ENCODE measurements at regions not wholly inside any gene's neighbourhood (a gene's known extent, or its start where the extent isn't known, plus 50 kb on each side); places are given as distances from the start of the nearest gene placed in this dataset.

DNA sequence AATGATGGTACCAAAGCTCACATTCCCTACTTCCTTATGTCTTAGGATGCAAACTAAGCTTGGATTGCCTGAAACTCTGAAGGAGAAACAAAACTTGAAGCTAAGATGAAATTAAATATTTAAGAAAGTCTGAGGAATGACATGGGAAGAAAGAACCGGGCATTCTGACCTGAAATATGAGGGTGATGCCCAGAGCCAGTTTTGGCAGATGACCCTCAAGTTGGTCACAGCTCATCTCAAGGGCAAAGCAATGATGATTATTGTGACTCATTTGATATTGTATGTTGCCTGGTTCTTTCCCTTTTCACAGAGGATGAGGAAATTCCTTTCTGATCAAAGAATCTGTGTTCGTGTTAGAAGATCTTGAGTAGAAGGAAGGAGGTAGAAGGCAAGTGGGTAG lies 96.0 kb upstream of the NHS start:
- peaks cover 4% of the 10 kb centered on the region for H3K27me3 Mint-ChIP-seq
- no peak for ATAC-seq (ENCODE audit: low read depth in 2 of 2)

DNA sequence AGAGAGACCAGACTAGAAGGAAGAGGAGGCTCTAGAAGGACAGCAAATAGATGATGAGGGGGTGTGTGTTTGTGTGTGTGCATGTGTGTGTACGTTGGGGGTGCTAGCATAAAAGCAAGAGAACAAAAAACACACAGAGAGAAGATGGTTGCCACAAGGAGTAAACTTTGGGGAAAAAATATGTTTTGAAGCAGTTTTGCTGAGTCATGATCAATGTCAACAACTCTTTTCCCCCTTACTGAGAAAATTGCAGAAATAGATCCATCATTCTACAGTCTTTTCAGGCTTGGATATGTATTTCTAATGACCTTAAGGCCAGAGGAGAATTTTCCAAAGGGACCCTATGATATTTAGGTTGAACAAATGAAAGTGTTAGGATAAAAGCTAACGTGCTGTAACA lies 89.0 kb upstream of the NHS start:
- H3K27me3 Mint-ChIP-seq = no peaks in the 10 kb centered on the region
- DNase-seq = no peak
- H3K4me3 Mint-ChIP-seq = no peak overlapping the region
- H3K27me3 ChIP-seq (ENCODE audit: control insufficient read depth, insufficient read depth, low read length) = no peaks in the 10 kb centered on the region
- no peaks in the 10 kb centered on the region for H3K4me1 ChIP-seq (ENCODE audit: control insufficient read depth, insufficient read depth, low read length, poor library complexity, severe bottlenecking)
- no peaks in the 10 kb centered on the region for H3K36me3 Mint-ChIP-seq
- no peaks in the 10 kb centered on the region for H3K9me3 ChIP-seq (ENCODE audit: control insufficient read depth in 2 of 2, low read length in 2 of 2)
- H3K4me1 Mint-ChIP-seq = no peaks in the 10 kb centered on the region
- no peaks in the 10 kb centered on the region for H3K36me3 ChIP-seq (ENCODE audit: control insufficient read depth, insufficient read depth, low read length)
- H3K4me3 ChIP-seq (ENCODE audit: low read depth, low read length) = no peak overlapping the region
- peaks cover 0 to 6% (median 0%) of the 10 kb centered on the region in 7 donors for H3K9me3 Mint-ChIP-seq
- no peak overlapping the region for H3K27ac ChIP-seq (ENCODE audit: insufficient read depth, low read length, poor library complexity, severe bottlenecking)
- ATAC-seq (ENCODE audit: low read depth in 2 of 2) = no peak
- no peak overlapping the region for H3K27ac Mint-ChIP-seq

More for the DNA sequence above, 96.0 kb upstream of the NHS start:
- Mint-ChIP-seq H3K9me3 (peaks cover 0 to 3% (median 0%) of the 10 kb centered on the region in 7 donors), H3K4me3 (no peak overlapping the region), H3K36me3 (no peaks in the 10 kb centered on the region), H3K27ac (no peak overlapping the region), H3K4me1 (no peaks in the 10 kb centered on the region)
- Histone ChIP-seq H3K4me3 (ENCODE audit: low read depth, low read length) (no peak overlapping the region), H3K4me1 (ENCODE audit: control insufficient read depth, insufficient read depth, low read length, poor library complexity, severe bottlenecking) (no peaks in the 10 kb centered on the region), H3K9me3 (ENCODE audit: control insufficient read depth in 2 of 2, low read length in 2 of 2) (no peaks in the 10 kb centered on the region), H3K27ac (ENCODE audit: insufficient read depth, low read length, poor library complexity, severe bottlenecking) (no peak overlapping the region), H3K36me3 (ENCODE audit: control insufficient read depth, insufficient read depth, low read length) (no peaks in the 10 kb centered on the region), H3K27me3 (ENCODE audit: control insufficient read depth, insufficient read depth, low read length) (no peaks in the 10 kb centered on the region)
- DNase-seq = no peak

DNA sequence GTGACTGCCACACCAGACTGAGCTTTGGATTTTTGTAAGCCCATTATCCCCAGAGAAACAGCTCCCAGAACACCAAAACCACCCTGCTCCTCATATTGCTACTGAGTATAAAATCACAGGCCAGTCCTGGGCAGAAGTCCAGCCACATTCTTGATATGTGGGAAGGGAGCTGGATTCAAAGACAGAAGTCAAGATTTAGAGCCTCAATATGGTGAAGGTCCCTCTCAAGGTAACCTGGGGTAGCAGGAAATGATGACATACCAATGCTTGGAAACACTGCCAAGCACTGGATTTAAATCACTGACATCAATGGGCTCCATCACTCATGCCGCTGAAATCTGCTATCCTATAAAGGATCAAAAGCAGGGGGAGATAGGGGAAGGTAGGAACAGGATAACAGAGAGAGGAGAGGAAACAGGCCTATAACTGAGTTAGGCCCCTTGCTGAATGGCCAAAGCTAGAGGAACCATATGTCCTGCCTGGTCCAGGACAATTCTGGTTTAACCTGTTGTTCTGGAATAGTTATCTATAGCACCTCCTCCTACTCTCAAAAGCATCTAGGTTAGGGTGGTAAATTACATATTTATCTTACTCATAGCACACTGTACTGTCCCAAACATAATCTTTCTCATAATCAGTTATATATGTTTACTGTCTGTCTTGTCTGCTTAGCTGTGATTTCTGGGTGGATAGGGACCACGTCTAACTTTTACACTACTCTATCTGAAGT lies 83.7 kb upstream of the NHS start:
- Histone ChIP-seq H3K4me3 (ENCODE audit: low read depth, low read length) (no peak overlapping the region), H3K36me3 (ENCODE audit: control insufficient read depth, insufficient read depth, low read length) (no peaks in the 10 kb centered on the region), H3K27me3 (ENCODE audit: control insufficient read depth, insufficient read depth, low read length) (no peaks in the 10 kb centered on the region), H3K9me3 (ENCODE audit: control insufficient read depth in 2 of 2, low read length in 2 of 2) (no peaks in the 10 kb centered on the region), H3K4me1 (ENCODE audit: control insufficient read depth, insufficient read depth, low read length, poor library complexity, severe bottlenecking) (no peaks in the 10 kb centered on the region), H3K27ac (ENCODE audit: insufficient read depth, low read length, poor library complexity, severe bottlenecking) (no peak overlapping the region)
- no peak overlapping the region for H3K4me3 Mint-ChIP-seq
- H3K27ac Mint-ChIP-seq = no peak overlapping the region
- H3K27me3 Mint-ChIP-seq = no peaks in the 10 kb centered on the region
- H3K9me3 Mint-ChIP-seq = peaks cover 0 to 6% (median 1%) of the 10 kb centered on the region in 7 donors
- ATAC-seq (ENCODE audit: low read depth in 2 of 2) = no peak
- H3K36me3 Mint-ChIP-seq = no peaks in the 10 kb centered on the region
- no peak for DNase-seq
- H3K4me1 Mint-ChIP-seq = no peaks in the 10 kb centered on the region

DNA sequence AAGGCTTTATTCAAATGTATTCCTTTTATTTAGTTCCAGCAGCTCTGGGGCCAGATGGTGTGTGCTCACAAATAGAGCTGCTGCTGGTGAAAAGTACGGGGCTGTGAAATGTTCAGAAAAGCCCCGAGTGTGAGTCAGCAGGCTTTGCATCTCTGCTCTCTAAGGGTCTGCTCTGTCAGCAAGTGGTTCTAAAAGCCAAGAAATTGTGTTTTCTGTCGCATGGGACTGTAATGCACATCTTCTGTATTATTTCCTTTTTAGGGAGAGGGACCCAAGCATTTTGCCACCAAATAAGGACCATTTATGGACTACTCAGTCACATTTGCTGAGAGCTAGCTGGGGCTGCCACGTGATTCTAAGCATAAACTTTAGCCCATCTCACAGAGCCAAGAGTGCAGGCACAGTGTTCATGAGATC lies 82.9 kb upstream of the NHS start:
- DNase-seq (no peak), ATAC-seq (ENCODE audit: low read depth in 2 of 2) (no peak)
- Mint-ChIP-seq H3K27me3 (no peaks in the 10 kb centered on the region), H3K4me1 (no peaks in the 10 kb centered on the region), H3K9me3 (peaks cover 0 to 7% (median 1%) of the 10 kb centered on the region in 7 donors), H3K27ac (no peak overlapping the region), H3K4me3 (no peak overlapping the region), H3K36me3 (no peaks in the 10 kb centered on the region)
- Histone ChIP-seq H3K4me1 (ENCODE audit: control insufficient read depth, insufficient read depth, low read length, poor library complexity, severe bottlenecking) (no peaks in the 10 kb centered on the region), H3K27ac (ENCODE audit: insufficient read depth, low read length, poor library complexity, severe bottlenecking) (no peak overlapping the region), H3K36me3 (ENCODE audit: control insufficient read depth, insufficient read depth, low read length) (no peaks in the 10 kb centered on the region), H3K4me3 (ENCODE audit: low read depth, low read length) (no peak overlapping the region), H3K27me3 (ENCODE audit: control insufficient read depth, insufficient read depth, low read length) (no peaks in the 10 kb centered on the region), H3K9me3 (ENCODE audit: control insufficient read depth in 2 of 2, low read length in 2 of 2) (no peaks in the 10 kb centered on the region)

DNA sequence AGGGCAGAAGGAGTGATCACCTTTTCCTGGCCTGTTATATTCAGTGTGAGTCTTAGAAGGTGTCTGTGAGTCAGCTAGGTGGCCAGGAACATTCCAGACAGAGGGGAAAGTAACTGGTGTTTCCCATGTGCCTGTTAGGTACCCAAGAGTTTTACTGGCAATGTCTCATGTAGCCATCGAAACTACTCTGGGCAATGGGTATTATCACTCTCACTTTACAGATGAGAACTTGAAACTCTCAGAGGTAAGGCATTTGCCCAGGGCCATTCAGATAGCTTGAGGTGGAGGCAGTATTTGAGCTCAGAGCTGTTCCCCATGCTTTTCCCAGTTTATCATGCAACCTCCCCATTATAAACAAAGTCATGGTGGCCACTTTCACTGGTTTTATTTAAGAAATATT lies 80.4 kb upstream of the NHS start:
- peaks cover 0 to 6% (median 0%) of the 10 kb centered on the region in 7 donors for H3K9me3 Mint-ChIP-seq
- Histone ChIP-seq H3K27ac (ENCODE audit: insufficient read depth, low read length, poor library complexity, severe bottlenecking) (no peak overlapping the region), H3K36me3 (ENCODE audit: control insufficient read depth, insufficient read depth, low read length) (no peaks in the 10 kb centered on the region), H3K27me3 (ENCODE audit: control insufficient read depth, insufficient read depth, low read length) (no peaks in the 10 kb centered on the region), H3K4me3 (ENCODE audit: low read depth, low read length) (no peak overlapping the region), H3K4me1 (ENCODE audit: control insufficient read depth, insufficient read depth, low read length, poor library complexity, severe bottlenecking) (no peaks in the 10 kb centered on the region), H3K9me3 (ENCODE audit: control insufficient read depth in 2 of 2, low read length in 2 of 2) (no peaks in the 10 kb centered on the region)
- H3K27ac Mint-ChIP-seq = no peak overlapping the region
- no peak overlapping the region for H3K4me3 Mint-ChIP-seq
- ATAC-seq (ENCODE audit: low read depth in 2 of 2) (no peak), DNase-seq (no peak)
- H3K27me3 Mint-ChIP-seq = no peaks in the 10 kb centered on the region
- no peaks in the 10 kb centered on the region for H3K4me1 Mint-ChIP-seq
- H3K36me3 Mint-ChIP-seq = no peaks in the 10 kb centered on the region

DNA sequence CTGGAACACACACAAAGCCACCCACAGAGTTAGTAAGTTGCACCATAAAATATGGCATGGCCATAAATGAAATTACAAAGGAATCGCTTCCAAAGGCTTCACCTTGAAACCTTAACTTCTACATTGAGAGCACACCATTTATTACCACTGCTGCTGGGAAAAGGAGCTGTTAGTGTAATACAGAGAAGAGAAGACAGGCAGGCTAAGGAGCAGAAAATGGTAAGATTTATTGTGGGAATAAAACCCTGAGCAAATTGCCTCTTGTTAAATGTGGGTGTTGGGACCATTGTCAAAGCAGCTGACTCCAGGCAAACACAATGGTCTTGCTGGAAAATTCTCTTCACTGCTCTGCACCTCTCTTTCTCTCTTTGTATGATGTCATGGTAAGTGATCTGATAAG lies 79.2 kb upstream of the NHS start:
- Histone ChIP-seq H3K36me3 (ENCODE audit: control insufficient read depth, insufficient read depth, low read length) (no peaks in the 10 kb centered on the region), H3K9me3 (ENCODE audit: control insufficient read depth in 2 of 2, low read length in 2 of 2) (no peaks in the 10 kb centered on the region), H3K4me1 (ENCODE audit: control insufficient read depth, insufficient read depth, low read length, poor library complexity, severe bottlenecking) (no peaks in the 10 kb centered on the region), H3K4me3 (ENCODE audit: low read depth, low read length) (no peak overlapping the region), H3K27me3 (ENCODE audit: control insufficient read depth, insufficient read depth, low read length) (no peaks in the 10 kb centered on the region), H3K27ac (ENCODE audit: insufficient read depth, low read length, poor library complexity, severe bottlenecking) (no peak overlapping the region)
- H3K9me3 Mint-ChIP-seq = peaks cover 0 to 4% (median 0%) of the 10 kb centered on the region in 7 donors
- H3K27ac Mint-ChIP-seq = no peak overlapping the region
- H3K4me1 Mint-ChIP-seq = no peaks in the 10 kb centered on the region
- no peak for ATAC-seq (ENCODE audit: low read depth in 2 of 2)
- H3K4me3 Mint-ChIP-seq = no peak overlapping the region
- no peaks in the 10 kb centered on the region for H3K27me3 Mint-ChIP-seq
- DNase-seq = no peak
- H3K36me3 Mint-ChIP-seq = no peaks in the 10 kb centered on the region

DNA sequence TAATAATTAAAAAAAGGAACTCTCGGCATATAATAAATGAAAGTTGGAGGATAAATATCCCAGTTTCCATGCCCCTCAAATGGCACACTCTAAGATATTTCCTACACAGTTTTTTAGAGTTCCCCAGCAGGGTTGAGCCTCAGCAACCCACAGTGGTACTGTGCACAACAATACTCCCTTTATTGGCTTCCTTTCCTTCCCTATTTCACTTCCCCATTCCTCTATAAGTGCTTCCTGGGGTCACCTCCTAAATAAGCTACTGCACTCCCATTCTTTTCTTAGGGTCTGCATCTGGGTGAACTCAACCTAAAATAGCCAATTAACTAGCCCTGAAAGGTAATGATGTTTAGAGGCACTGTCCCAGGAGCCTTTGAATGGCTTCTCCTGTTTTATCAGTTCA lies 76.4 kb upstream of the NHS start:
- H3K9me3 ChIP-seq (ENCODE audit: control insufficient read depth in 2 of 2, low read length in 2 of 2) = no peaks in the 10 kb centered on the region
- no peak overlapping the region for H3K27ac ChIP-seq (ENCODE audit: insufficient read depth, low read length, poor library complexity, severe bottlenecking)
- H3K27me3 ChIP-seq (ENCODE audit: control insufficient read depth, insufficient read depth, low read length) = no peaks in the 10 kb centered on the region
- H3K27me3 Mint-ChIP-seq = no peaks in the 10 kb centered on the region
- no peaks in the 10 kb centered on the region for H3K36me3 ChIP-seq (ENCODE audit: control insufficient read depth, insufficient read depth, low read length)
- no peaks in the 10 kb centered on the region for H3K4me1 ChIP-seq (ENCODE audit: control insufficient read depth, insufficient read depth, low read length, poor library complexity, severe bottlenecking)
- no peak overlapping the region for H3K4me3 Mint-ChIP-seq
- peaks cover 0 to 7% (median 2%) of the 10 kb centered on the region in 7 donors for H3K9me3 Mint-ChIP-seq
- DNase-seq (no peak), ATAC-seq (ENCODE audit: low read depth in 2 of 2) (no peak)
- no peak overlapping the region for H3K27ac Mint-ChIP-seq
- H3K36me3 Mint-ChIP-seq = no peaks in the 10 kb centered on the region
- H3K4me1 Mint-ChIP-seq = no peaks in the 10 kb centered on the region
- no peak overlapping the region for H3K4me3 ChIP-seq (ENCODE audit: low read depth, low read length)

DNA sequence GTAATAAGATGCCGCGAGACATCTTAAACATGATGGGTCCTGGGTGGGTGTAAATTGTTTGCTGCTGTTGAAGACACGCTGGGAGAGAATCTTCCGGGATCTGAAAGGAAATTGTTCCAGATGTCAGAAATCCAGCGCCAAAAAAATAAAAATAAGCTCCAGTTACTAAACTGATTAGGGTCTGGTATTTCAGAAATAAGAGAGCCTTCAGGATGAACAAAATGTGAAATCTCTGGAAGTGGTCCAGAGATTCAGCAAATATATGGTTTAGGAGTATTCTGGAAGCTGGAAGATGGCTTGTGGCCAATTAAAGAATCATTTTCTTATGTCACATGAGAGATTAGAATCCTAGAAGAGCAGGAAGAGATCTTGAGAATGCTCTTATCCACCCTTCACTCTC lies 75.8 kb upstream of the NHS start:
- H3K27ac Mint-ChIP-seq = no peak overlapping the region
- H3K9me3 ChIP-seq (ENCODE audit: control insufficient read depth in 2 of 2, low read length in 2 of 2) = no peaks in the 10 kb centered on the region

More for the DNA sequence above, 75.8 kb upstream of the NHS start:
- H3K9me3 Mint-ChIP-seq = peaks cover 0 to 7% (median 0%) of the 10 kb centered on the region in 7 donors
- no peaks in the 10 kb centered on the region for H3K27me3 Mint-ChIP-seq
- Histone ChIP-seq H3K4me1 (ENCODE audit: control insufficient read depth, insufficient read depth, low read length, poor library complexity, severe bottlenecking) (no peaks in the 10 kb centered on the region), H3K27me3 (ENCODE audit: control insufficient read depth, insufficient read depth, low read length) (no peaks in the 10 kb centered on the region), H3K36me3 (ENCODE audit: control insufficient read depth, insufficient read depth, low read length) (no peaks in the 10 kb centered on the region), H3K27ac (ENCODE audit: insufficient read depth, low read length, poor library complexity, severe bottlenecking) (no peak overlapping the region), H3K4me3 (ENCODE audit: low read depth, low read length) (no peak overlapping the region)
- no peak overlapping the region for H3K4me3 Mint-ChIP-seq
- no peaks in the 10 kb centered on the region for H3K36me3 Mint-ChIP-seq
- no peak for ATAC-seq (ENCODE audit: low read depth in 2 of 2)
- no peak for DNase-seq
- no peaks in the 10 kb centered on the region for H3K4me1 Mint-ChIP-seq
